Activated naive CD4-positive, alpha-beta T cell treated with anti-CD3 and anti-CD28 coated beads for 36 hours (primary cell): ENCODE measurements at regions not wholly inside any gene's neighbourhood (a gene's known extent, or its start where the extent isn't known, plus 50 kb on each side); places are given as distances from the start of the nearest gene placed in this dataset.
"Not testable (repeated sequence)": the region's sequence is repeated elsewhere in the genome, so short reads cannot be mapped to it uniquely, and the experiment has no call there.

Experiments used
- CTCF ChIA-PET: fragments of 350-600 bp; sonication (Branson Sonifier 250); formaldehyde crosslinking; loops from one replicate; lab custom pipeline; 2021; ENCODE audit warnings: antibody characterized with exemption; lab: Charles Lee
- DNase-seq: peaks from one replicate; pipeline ENCODE4 v3.0.0-alpha.2; 2020
- H3K27ac Mint-ChIP-seq: one replicate; pipeline ENCODE4 v1.8.0; 2021; ENCODE audit warnings: mild to moderate bottlenecking, mixed read lengths
- H3K27me3 Mint-ChIP-seq: one replicate; pipeline ENCODE4 v1.8.0; 2021; ENCODE audit warnings: low read depth, mixed read lengths
- H3K36me3 Mint-ChIP-seq: one replicate; pipeline ENCODE4 v1.8.0; 2021; ENCODE audit warnings: low read depth, mixed read lengths
- H3K4me1 Mint-ChIP-seq: one replicate; pipeline ENCODE4 v1.8.0; 2021; ENCODE audit warnings: low read depth, mixed read lengths
- H3K4me3 Mint-ChIP-seq: one replicate; pipeline ENCODE4 v1.8.0; 2021; ENCODE audit warnings: mild to moderate bottlenecking, moderate library complexity, mixed read lengths
- H3K9me3 Mint-ChIP-seq: one replicate; pipeline ENCODE4 v1.8.0; 2021; ENCODE audit warnings: mixed read lengths
- intact Hi-C: fragments of 100-400 bp; cut with micrococcal nuclease; formaldehyde crosslinking; loops from one replicate; pipeline ENCODE4 v1.15.1; 2023

GRCh38 chr12:128033473-128033872 lies 233.5 kb upstream of the TMEM132C start:
- intact Hi-C loops, result no loop called here
- no peaks in the 10 kb centered on the region for H3K36me3 Mint-ChIP-seq
- H3K27me3 Mint-ChIP-seq, result no peaks in the 10 kb centered on the region
- H3K27ac Mint-ChIP-seq, result no peak overlapping the region
- H3K4me1 Mint-ChIP-seq, result no peaks in the 10 kb centered on the region
- CTCF ChIA-PET, result no interaction called here
- no peak overlapping the region for H3K4me3 Mint-ChIP-seq
- no peak for DNase-seq
- peaks cover 2% of the 10 kb centered on the region for H3K9me3 Mint-ChIP-seq

DNA sequence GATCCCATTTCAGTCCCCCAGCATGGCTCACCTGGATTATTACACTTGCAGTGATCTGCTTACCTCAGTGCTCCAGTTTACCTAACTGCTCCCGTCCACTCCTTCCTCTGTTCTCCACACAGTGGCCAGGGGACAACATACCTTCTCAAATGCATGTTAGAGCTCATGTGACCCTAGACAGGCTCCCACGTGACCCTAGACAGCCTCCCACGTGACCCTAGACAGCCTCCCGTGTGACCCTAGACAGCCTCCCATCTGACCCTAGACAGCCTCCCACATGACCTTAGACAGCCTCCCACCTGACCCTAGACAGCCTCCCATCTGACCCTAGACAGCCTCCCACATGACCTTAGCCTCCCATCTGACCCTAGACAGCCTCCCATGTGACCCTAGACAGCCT lies 226.0 kb upstream of the TMEM132C start:
- Mint-ChIP-seq H3K9me3 (peaks cover 15% of the 10 kb centered on the region), H3K27ac (no peak overlapping the region), H3K4me1 (no peaks in the 10 kb centered on the region), H3K36me3 (peaks cover 2% of the 10 kb centered on the region), H3K27me3 (no peaks in the 10 kb centered on the region), H3K4me3 (no peak overlapping the region)
- intact Hi-C loops, result no loop called here
- CTCF ChIA-PET, result no interaction called here
- DNase-seq, result no peak

DNA sequence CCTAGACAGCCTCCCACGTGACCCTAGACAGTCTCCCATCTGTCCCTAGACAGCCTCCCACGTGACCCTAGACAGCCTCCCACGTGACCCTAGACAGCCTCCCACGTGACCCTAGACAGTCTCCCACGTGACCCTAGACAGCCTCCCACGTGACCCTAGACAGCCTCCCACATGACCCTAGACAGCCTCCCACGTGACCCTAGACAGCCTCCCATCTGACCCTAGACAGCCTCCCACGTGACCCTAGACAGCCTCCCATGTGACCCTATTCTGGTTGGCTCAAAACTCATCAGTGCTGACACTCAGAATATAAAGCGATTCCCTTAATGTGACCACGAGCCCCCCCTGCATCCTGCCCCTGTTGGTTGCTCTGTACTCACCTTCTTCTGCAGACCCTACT lies 224.7 kb upstream of the TMEM132C start:
- CTCF ChIA-PET, H3K27me3 Mint-ChIP-seq, DNase-seq: not testable (repeated sequence)

GRCh38 chr12:128042825-128043224 lies 224.1 kb upstream of the TMEM132C start:
- Mint-ChIP-seq H3K27me3 (no peaks in the 10 kb centered on the region), H3K4me3 (no peak overlapping the region), H3K9me3 (peaks cover 15% of the 10 kb centered on the region), H3K27ac (no peak overlapping the region), H3K4me1 (no peaks in the 10 kb centered on the region), H3K36me3 (peaks cover 2% of the 10 kb centered on the region)
- CTCF ChIA-PET, result no interaction called here
- intact Hi-C loops, result no loop called here
- no peak for DNase-seq

More for the DNA sequence above, 224.7 kb upstream of the TMEM132C start:
- intact Hi-C loops, H3K4me3 Mint-ChIP-seq, H3K36me3 Mint-ChIP-seq, H3K4me1 Mint-ChIP-seq, H3K27ac Mint-ChIP-seq: not testable (repeated sequence)
- H3K9me3 Mint-ChIP-seq, result peaks cover 15% of the 10 kb centered on the region

DNA sequence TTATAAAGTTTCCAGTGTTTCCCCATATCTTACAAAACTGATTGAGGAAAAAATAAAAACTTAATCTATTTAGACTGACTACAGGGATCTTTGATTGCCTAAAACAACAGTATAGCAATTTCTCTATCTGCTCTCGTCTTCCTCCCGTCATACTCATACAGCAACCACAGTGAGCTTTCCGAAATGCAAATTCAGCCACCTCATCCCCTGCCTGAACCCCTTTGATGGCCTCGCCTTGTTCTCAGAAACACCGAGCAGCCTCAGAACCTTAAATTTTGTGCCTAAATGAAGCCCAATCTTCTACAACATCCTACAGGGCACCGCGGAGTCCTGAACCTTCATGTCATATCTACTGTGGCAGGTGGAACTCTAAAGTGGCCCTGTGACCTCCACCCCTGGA lies 223.7 kb upstream of the TMEM132C start:
- H3K36me3 Mint-ChIP-seq, result peaks cover 2% of the 10 kb centered on the region
- H3K4me3 Mint-ChIP-seq, result no peak overlapping the region
- no peaks in the 10 kb centered on the region for H3K27me3 Mint-ChIP-seq
- no peaks in the 10 kb centered on the region for H3K4me1 Mint-ChIP-seq
- H3K27ac Mint-ChIP-seq, result no peak overlapping the region
- DNase-seq, result no peak
- intact Hi-C loops, result no loop called here
- peaks cover 15% of the 10 kb centered on the region for H3K9me3 Mint-ChIP-seq
- CTCF ChIA-PET, result no interaction called here

- Mint-ChIP-seq H3K36me3 (no peaks in the 10 kb centered on the region), H3K4me3 (no peak overlapping the region), H3K27ac (no peak overlapping the region), H3K27me3 (no peaks in the 10 kb centered on the region), H3K9me3 (peaks cover 7% of the 10 kb centered on the region), H3K4me1 (no peaks in the 10 kb centered on the region)
- CTCF ChIA-PET, result no interaction called here
- intact Hi-C loops, result no loop called here
- no peak for DNase-seq
These were observed 219.5 kb upstream of the TMEM132C start for GRCh38 chr12:128047266-128048060.

DNA sequence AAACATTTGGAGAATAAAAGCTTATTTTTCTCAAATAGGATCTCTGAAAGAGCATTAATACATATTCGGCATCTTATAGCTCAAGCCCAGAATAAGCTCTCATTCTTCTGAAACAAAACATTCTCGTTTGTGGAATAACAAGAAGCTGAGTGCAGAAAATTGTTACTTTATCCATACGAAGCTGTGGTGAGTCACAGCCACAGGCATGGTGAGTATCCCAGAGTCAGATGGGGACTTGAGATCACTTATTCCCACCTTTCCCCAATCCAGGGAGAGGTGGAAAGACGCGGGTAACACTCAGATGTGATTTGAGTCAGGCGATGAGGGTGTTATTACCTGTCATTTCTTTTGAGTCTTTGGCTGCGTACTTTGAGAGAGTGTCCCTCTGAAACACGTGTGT lies 214.6 kb upstream of the TMEM132C start:
- intact Hi-C loops, result no loop called here
- no peak overlapping the region for H3K4me3 Mint-ChIP-seq
- no peaks in the 10 kb centered on the region for H3K4me1 Mint-ChIP-seq
- no peaks in the 10 kb centered on the region for H3K36me3 Mint-ChIP-seq
- H3K9me3 Mint-ChIP-seq, result no peaks in the 10 kb centered on the region
- DNase-seq, result no peak
- H3K27me3 Mint-ChIP-seq, result no peaks in the 10 kb centered on the region
- CTCF ChIA-PET, result no interaction called here
- H3K27ac Mint-ChIP-seq, result no peak overlapping the region

GRCh38 chr12:128052777-128053176 lies 214.2 kb upstream of the TMEM132C start:
- no peak overlapping the region for H3K27ac Mint-ChIP-seq
- CTCF ChIA-PET, result no interaction called here
- DNase-seq, result no peak
- H3K9me3 Mint-ChIP-seq, result peaks cover 1% of the 10 kb centered on the region
- no peaks in the 10 kb centered on the region for H3K4me1 Mint-ChIP-seq
- no peaks in the 10 kb centered on the region for H3K36me3 Mint-ChIP-seq
- no peaks in the 10 kb centered on the region for H3K27me3 Mint-ChIP-seq
- H3K4me3 Mint-ChIP-seq, result no peak overlapping the region
- intact Hi-C loops, result no loop called here

DNA sequence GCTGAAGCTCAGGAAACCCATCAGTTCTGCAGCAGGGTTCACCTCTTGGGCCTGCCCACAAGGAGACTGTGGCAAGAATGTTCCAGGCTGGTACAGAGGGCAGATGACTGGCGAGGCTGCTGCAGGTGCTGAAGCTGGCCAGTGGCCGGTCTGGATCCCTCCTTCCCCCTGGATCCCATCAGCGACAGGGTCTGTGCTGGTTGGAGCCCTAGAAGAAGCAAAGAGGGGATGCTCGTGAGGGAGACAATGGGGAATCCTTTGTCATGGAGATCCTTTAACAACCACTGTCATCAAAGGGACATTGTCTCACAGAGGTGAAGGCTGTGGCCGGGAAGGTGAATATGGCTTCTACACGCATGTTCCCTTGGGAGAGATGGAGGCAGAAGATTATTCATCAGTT lies 211.4 kb upstream of the TMEM132C start:
- no peak overlapping the region for H3K27ac Mint-ChIP-seq
- peaks cover 8% of the 10 kb centered on the region for H3K9me3 Mint-ChIP-seq
- H3K27me3 Mint-ChIP-seq, result no peaks in the 10 kb centered on the region
- H3K4me1 Mint-ChIP-seq, result no peaks in the 10 kb centered on the region
- intact Hi-C loops, result no loop called here
- DNase-seq, result no peak
- CTCF ChIA-PET, result no interaction called here
- H3K36me3 Mint-ChIP-seq, result no peaks in the 10 kb centered on the region
- no peak overlapping the region for H3K4me3 Mint-ChIP-seq

GRCh38 chr12:128056136-128056801 lies 210.7 kb upstream of the TMEM132C start:
- Mint-ChIP-seq H3K36me3 (no peaks in the 10 kb centered on the region), H3K9me3 (peaks cover 8% of the 10 kb centered on the region), H3K27ac (no peak overlapping the region), H3K27me3 (no peaks in the 10 kb centered on the region), H3K4me1 (no peaks in the 10 kb centered on the region), H3K4me3 (no peak overlapping the region)
- CTCF ChIA-PET, result no interaction called here
- DNase-seq, result no peak
- intact Hi-C loops, result no loop called here

DNA sequence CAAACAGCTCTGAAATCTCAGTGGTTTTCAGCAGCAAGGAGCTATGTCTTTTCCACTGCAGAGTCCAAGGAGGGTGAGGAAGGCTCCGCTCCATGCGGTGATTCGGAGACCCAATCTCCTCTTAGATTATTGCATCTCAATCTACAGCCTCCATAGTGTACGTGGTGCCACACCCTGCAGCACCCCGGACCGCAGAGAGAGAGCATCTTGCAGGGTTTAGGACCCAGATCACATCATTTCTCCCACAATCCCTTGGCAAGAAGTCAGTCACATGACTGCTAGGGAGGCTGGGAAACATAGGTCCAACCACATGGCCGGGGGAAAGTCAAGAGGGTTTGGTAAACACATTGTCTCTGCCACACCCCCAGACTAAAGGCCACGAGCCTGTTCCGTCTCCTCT lies 209.4 kb upstream of the TMEM132C start:
- DNase-seq, result no peak
- Mint-ChIP-seq H3K4me1 (no peaks in the 10 kb centered on the region), H3K36me3 (no peaks in the 10 kb centered on the region), H3K4me3 (no peak overlapping the region), H3K9me3 (peaks cover 8% of the 10 kb centered on the region), H3K27ac (no peak overlapping the region), H3K27me3 (no peaks in the 10 kb centered on the region)
- intact Hi-C loops, result no loop called here
- CTCF ChIA-PET, result no interaction called here

GRCh38 chr12:128059621-128060370 lies 207.2 kb upstream of the TMEM132C start:
- intact Hi-C loops, result loop anchor here (10.0 kb wide), 1 partner anchor 955 kb away; no protein-coding TSS in a partner anchor
- no peak overlapping the region for H3K27ac Mint-ChIP-seq
- CTCF ChIA-PET, result no interaction called here
- DNase-seq, result no peak
- H3K4me1 Mint-ChIP-seq, result no peaks in the 10 kb centered on the region
- H3K36me3 Mint-ChIP-seq, result no peaks in the 10 kb centered on the region
- no peak overlapping the region for H3K4me3 Mint-ChIP-seq
- peaks cover 12% of the 10 kb centered on the region for H3K9me3 Mint-ChIP-seq
- H3K27me3 Mint-ChIP-seq, result peaks cover 3% of the 10 kb centered on the region
